ENCODE measurements at regions not wholly inside any gene's neighbourhood (a gene's known extent, or its start where the extent isn't known, plus 50 kb on each side); places are given as distances from the start of the nearest gene placed in this dataset.
"Not testable (repeated sequence)": the region's sequence is repeated elsewhere in the genome, so short reads cannot be mapped to it uniquely, and the experiment has no call there.

DNA sequence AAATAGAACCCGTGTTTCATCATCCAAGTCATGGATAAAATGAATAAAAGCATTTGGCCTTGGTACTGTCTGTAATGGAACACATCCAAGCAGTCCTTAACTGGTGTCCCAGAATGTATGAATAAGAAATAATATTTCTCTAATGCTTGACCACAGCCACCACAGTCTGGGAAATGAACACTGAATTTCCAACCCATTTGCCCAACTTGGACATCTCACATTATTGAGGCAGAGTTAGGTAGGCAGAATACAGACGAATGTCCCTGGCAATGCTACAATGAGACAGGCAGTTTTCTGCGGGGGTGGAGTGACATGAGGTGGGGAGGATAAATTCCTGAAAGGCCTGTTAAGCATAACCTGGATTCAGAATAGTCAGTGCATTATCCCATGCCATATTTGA, 245.7 kb downstream of the ZIC1 start:
- peak; percentile 36 for ATAC-seq (ENCODE audit: poor library complexity)
- intact Hi-C loops (cut with DNase I), result no loop called here
- DNase-seq, result no peak

GRCh38 chr3:147655236-147655635, 246.1 kb downstream of the ZIC1 start:
- no peak for ATAC-seq (ENCODE audit: poor library complexity)
- intact Hi-C loops (cut with DNase I), result no loop called here
- no peak for DNase-seq

- intact Hi-C loops (cut with DNase I), result no loop called here
- ATAC-seq (ENCODE audit: poor library complexity) (peak; percentile 18), DNase-seq (no peak)
Observed at GRCh38 chr3:147656023-147656422, 246.9 kb downstream of the ZIC1 start.

GRCh38 chr3:147661916-147662315, 252.8 kb downstream of the ZIC1 start:
- ATAC-seq (ENCODE audit: poor library complexity) (no peak), DNase-seq (no peak)
- intact Hi-C loops (cut with DNase I), result no loop called here

DNA sequence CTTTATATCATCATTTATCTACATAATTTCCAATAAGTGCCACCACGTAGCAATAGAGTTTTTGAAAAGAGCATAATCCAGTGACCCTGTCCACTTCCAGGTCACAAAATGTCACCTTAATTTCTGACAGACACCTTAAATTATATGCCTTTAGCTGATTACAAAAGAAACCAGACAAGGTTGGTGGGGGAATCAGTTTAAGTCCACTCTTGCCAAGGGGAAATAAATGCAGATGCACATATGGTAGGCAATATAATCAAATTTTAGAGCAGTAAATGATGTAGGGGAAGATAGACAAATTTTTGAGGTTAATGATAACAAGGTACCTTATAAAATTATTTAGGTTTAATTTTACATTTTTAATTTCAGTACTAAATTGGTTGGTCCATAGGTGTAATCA, 253.5 kb downstream of the ZIC1 start:
- no peak for ATAC-seq (ENCODE audit: poor library complexity)
- intact Hi-C loops (cut with DNase I), result no loop called here

GRCh38 chr3:147669077-147669476, 259.9 kb downstream of the ZIC1 start:
- ATAC-seq (ENCODE audit: poor library complexity) (no peak), DNase-seq (no peak)
- intact Hi-C loops (cut with DNase I), result no loop called here

More for the DNA sequence above, 253.5 kb downstream of the ZIC1 start:
- no peak for DNase-seq

GRCh38 chr3:147672035-147672434, 262.9 kb downstream of the ZIC1 start:
- DNase-seq, result no peak

GRCh38 chr3:147672436-147672835, 263.3 kb downstream of the ZIC1 start:
- DNase-seq (no peak), ATAC-seq (ENCODE audit: poor library complexity) (no peak)
- intact Hi-C loops (cut with DNase I), result no loop called here

More at GRCh38 chr3:147672035-147672434, 262.9 kb downstream of the ZIC1 start:
- intact Hi-C loops (cut with DNase I), result no loop called here
- no peak for ATAC-seq (ENCODE audit: poor library complexity)

- DNase-seq, result no peak
- intact Hi-C loops (cut with DNase I), result no loop called here
- ATAC-seq (ENCODE audit: poor library complexity), result no peak
Observed at GRCh38 chr3:147675761-147676160, 266.6 kb downstream of the ZIC1 start.

DNA sequence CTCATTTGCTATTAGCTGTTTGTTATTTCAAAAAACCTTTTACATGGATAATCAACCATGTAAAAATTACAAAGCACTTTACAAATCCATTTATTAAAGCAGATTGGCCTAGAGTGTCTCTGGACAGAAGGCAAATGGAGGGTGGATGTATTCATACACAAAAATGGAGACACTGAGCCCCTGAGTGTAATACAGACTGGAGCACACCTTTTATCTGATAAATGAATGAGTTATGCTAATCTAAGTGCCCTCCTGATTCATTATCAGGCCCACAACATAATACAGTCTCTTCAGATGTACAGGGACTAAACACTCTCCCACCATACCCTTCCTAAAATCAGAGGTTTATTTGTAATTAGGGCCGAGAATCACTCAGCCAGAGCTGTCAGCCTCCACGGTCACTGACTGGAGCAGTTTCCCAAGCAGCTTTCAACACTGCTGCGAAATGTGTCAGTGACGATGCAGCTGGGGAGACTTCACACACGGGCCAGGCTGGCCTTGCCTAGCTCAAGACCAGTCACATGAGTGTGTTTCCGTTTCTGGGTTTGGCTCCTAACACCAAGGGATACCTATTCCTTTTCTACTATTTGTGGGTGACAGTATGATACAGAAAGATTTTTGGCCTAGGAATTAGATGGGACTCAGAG, 271.8 kb downstream of the ZIC1 start:
- peak; percentile 100 for ATAC-seq (ENCODE audit: poor library complexity)
- intact Hi-C loops (cut with DNase I), result no loop called here

GRCh38 chr3:147688868-147689267, 279.7 kb downstream of the ZIC1 start:
- intact Hi-C loops (cut with DNase I), result no loop called here
- no peak for DNase-seq
- no peak for ATAC-seq (ENCODE audit: poor library complexity)

More for the DNA sequence above, 271.8 kb downstream of the ZIC1 start:
- peak; percentile 77 for DNase-seq

GRCh38 chr3:147699175-147699838, 290.1 kb downstream of the ZIC1 start:
- intact Hi-C loops (cut with DNase I), result no loop called here
- DNase-seq, result no peak
- no peak for ATAC-seq (ENCODE audit: poor library complexity)

GRCh38 chr3:147701195-147701594, 292.0 kb downstream of the ZIC1 start:
- DNase-seq (no peak), ATAC-seq (ENCODE audit: poor library complexity) (peak; percentile 71)

DNA sequence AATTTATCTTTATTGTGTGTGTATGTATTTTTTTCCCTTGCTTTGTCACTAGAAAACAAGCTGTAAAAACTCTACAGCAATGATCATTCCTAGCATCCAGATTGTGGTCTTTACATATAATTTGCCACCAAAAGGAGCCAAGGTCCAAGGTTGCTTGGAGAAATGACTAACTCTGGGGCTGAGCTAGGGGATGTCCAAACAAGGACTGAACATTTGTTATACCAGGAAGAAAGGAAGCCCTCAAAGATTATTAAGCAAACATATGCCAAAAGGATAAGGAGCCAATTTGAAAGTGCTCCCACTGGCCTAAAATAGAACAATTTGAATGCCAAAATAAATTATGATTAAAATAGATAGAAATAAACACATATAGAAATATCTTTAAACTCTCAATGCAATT, 293.3 kb downstream of the ZIC1 start:
- ATAC-seq (ENCODE audit: poor library complexity), result peak; percentile 53
- DNase-seq, result no peak
- intact Hi-C loops (cut with DNase I), result no loop called here

More at GRCh38 chr3:147701195-147701594, 292.0 kb downstream of the ZIC1 start:
- intact Hi-C loops (cut with DNase I), result no loop called here

- intact Hi-C loops (cut with DNase I), result no loop called here
- peak; percentile 61 for ATAC-seq (ENCODE audit: poor library complexity)
- DNase-seq, result no peak
Observed at GRCh38 chr3:147705651-147706051, 296.5 kb downstream of the ZIC1 start.

- intact Hi-C loops (cut with DNase I), result not testable (repeated sequence)
Observed at GRCh38 chr3:147710753-147711152, 301.6 kb downstream of the ZIC1 start.

DNA sequence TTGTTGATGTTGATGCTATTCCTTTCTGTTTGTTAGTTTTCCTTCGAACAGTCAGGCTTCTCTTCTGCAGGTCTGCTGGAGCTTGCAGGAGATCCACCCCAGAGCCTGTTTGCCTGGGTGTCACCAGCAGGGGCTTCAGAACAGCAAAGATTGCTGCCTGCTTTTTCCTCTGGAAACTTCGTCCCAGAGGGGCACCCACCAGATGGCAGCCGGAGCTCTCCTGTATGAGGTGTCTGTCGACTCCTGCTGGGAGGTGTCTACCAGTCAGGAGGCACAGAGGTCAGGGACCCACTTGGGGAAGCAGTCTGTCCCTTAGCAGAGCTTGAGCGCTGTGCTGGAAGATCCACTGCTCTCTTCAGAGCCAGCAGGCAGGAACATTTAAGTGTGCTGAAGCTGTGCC, 303.2 kb downstream of the ZIC1 start:
- ATAC-seq (ENCODE audit: poor library complexity) (no peak), DNase-seq (no peak)
- intact Hi-C loops (cut with DNase I), result no loop called here

More at GRCh38 chr3:147710753-147711152, 301.6 kb downstream of the ZIC1 start:
- DNase-seq; ATAC-seq (ENCODE audit: poor library complexity): not testable (repeated sequence)

DNA sequence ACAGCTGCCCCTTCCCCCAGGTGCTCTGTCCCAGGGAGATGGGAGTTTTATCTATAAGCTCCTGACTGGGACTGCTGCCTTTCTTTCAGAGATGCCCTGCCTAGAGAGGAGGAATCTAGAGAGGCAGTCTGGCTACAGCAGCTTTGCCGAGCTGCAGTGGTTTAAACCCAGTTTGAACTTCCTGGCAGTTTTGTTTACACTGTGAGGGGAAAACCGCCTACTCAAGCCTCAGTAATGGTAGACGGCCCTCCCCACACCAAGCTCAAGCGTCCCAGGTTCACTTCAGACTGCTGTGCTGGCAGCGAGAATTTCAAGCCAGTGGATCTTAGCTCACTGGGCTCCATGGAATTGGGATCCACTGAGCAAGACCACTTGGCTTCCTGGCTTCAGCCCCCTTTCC, 303.6 kb downstream of the ZIC1 start:
- DNase-seq; intact Hi-C loops (cut with DNase I): not testable (repeated sequence)
- ATAC-seq (ENCODE audit: poor library complexity), result peak; percentile 10

GRCh38 chr3:147713234-147714133, 304.3 kb downstream of the ZIC1 start:
- intact Hi-C loops (cut with DNase I), result no loop called here

More at GRCh38 chr3:147713234-147714133, 304.3 kb downstream of the ZIC1 start:
- ATAC-seq (ENCODE audit: poor library complexity) (peak; percentile 91), DNase-seq (no peak)
